Fibroblast of villous mesenchyme (primary cell): ENCODE measurements at regions not wholly inside any gene's neighbourhood (a gene's known extent, or its start where the extent isn't known, plus 50 kb on each side); places are given as distances from the start of the nearest gene placed in this dataset.

Source experiments
- DNase-seq: peaks from one replicate; pipeline ENCODE4 v3.0.0-alpha.2; 2010; ENCODE audit warnings: low read depth
- H3K4me3 ChIP-seq: 2 replicates; pipeline ENCODE4 v1.5.1; 2011; ENCODE audit warnings: low read depth, mild to moderate bottlenecking, low read length
- TF ChIP-seq, protein P1 (sequence below): IDR thresholded peaks from 2 replicates; pipeline ENCODE4 v1.5.1; 2012; ENCODE audit warnings: low read depth, mild to moderate bottlenecking, low read length; ENCODE audit not compliant: insufficient read depth

DNA sequence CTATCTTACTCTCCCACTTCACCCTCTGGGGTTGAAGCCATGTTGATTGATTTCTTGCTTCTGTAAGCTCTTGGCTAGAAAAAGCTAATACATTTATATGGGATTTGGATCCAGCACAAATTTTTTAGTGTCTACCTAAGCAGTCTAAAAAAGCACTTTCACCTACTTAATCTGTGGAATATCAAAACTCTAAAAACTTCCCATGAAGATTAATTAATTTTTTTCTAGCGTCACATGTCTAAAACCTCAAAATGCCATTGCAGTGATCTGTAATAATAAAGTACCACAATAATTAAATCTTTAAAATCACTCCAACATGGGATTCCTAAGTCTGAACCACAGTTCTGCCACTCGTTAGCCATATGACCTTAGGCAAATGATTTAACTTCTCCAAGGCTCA lies 180.1 kb downstream of the EN1 start:
- no peak overlapping the region for H3K4me3 ChIP-seq
- DNase-seq = no peak
- TF ChIP-seq, protein P1, sequence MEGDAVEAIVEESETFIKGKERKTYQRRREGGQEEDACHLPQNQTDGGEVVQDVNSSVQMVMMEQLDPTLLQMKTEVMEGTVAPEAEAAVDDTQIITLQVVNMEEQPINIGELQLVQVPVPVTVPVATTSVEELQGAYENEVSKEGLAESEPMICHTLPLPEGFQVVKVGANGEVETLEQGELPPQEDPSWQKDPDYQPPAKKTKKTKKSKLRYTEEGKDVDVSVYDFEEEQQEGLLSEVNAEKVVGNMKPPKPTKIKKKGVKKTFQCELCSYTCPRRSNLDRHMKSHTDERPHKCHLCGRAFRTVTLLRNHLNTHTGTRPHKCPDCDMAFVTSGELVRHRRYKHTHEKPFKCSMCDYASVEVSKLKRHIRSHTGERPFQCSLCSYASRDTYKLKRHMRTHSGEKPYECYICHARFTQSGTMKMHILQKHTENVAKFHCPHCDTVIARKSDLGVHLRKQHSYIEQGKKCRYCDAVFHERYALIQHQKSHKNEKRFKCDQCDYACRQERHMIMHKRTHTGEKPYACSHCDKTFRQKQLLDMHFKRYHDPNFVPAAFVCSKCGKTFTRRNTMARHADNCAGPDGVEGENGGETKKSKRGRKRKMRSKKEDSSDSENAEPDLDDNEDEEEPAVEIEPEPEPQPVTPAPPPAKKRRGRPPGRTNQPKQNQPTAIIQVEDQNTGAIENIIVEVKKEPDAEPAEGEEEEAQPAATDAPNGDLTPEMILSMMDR = no peak

DNA sequence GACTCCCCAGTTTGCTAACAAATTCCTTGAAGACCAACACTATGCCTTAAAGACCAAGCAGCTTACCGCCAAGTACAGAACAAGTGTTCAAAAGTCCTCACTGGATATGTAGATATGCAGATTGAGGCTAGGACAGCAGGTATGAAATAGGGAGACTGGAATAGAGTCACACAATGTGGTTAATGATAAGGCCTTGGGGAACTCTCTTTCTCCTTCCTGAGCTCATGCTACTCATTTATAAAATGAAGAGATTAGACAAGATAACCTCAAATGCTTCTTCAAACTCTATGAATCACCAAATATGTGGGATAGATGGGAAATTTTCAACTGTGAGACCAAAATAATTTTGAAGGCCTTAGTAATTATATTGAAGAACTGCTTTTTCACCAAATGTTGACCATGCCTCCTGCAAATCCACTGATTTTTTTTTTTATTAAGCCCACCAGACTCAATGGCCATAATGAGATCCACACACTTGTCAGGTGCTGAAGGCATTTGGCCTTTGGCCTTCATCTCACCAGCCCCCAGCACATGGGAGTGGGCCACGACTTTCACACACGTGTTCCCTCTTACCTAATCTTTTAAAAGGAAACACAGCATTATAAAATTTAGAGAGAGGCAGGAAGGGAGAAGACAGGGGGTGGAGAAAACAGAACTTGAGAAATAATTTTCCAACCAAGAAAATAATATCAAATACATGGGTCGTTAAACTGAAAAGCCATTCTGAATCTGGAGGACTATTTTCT lies 181.5 kb downstream of the EN1 start:
- no peak for DNase-seq

DNA sequence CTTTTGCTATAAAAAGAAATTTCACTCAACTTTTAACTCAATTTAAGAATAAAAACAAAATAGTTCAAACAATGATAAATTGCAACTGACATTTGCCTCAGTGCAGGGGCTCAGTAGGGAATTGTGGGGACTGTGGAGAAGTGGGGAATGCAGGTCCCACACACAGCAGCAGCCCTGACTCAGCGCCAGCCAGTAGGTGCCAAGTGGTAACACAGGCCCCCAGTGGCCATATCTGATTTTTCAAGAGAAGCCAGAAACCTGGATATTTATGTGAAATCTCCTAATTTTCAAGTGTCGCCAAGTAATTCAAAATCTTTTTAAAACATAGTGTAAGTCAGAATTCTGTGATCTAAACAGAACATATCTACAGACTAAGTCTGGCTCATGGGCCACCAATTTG lies 186.3 kb downstream of the EN1 start:
- DNase-seq = no peak
- H3K4me3 ChIP-seq = no peak overlapping the region
- TF ChIP-seq, protein P1 = no peak

More for the DNA sequence above, 181.5 kb downstream of the EN1 start:
- TF ChIP-seq, protein P1 = no peak
- no peak overlapping the region for H3K4me3 ChIP-seq

DNA sequence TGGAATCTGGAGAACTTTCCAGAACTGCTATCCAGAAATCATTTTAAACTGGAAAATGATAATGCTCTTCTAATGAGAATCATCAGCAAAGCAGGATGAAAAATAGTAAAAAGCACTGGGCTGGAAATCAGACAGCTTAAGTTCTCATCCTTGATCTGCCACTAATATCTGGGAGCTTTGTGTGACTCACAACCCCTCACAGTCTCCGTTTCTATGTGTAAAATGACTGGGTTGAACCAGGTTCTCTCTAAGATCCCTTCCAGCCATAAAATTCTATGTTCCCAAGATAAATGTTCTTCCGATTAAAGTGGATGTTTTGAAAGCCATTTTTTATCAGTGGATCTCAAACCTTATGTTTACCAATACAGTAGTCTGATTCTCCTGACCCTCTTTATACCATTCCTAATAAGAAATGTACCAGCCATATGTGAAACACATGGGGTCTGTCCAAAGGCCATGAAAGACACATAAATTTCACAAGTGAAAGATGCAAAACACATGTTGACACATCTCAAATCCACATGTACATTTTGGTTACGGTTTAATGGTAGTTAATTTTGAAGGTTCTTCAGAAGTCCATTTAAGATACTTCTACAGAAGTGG lies 188.8 kb downstream of the EN1 start:
- H3K4me3 ChIP-seq = no peak overlapping the region
- TF ChIP-seq, protein P1 = no peak
- peak; percentile 12 for DNase-seq

DNA sequence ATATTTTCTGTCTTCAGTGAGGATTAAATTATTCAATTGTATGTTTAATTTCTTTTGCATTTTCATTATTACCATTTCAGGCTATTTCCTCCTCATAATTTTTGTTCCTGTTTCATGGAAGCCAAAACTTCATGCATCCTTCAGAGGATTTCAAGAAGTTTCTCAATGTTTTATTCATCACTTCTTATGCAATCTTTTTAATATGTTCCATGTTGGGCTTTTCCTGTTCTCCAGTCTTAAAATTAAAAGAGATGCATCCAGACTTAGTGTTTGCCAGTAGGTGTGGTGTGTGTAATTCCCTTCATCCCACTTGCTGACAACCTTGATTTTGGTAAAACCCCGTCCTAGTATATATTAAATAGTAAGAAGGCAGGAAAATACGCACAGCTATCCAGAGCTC lies 190.0 kb downstream of the EN1 start:
- H3K4me3 ChIP-seq = no peak overlapping the region
- DNase-seq = no peak
- TF ChIP-seq, protein P1 = no peak

DNA sequence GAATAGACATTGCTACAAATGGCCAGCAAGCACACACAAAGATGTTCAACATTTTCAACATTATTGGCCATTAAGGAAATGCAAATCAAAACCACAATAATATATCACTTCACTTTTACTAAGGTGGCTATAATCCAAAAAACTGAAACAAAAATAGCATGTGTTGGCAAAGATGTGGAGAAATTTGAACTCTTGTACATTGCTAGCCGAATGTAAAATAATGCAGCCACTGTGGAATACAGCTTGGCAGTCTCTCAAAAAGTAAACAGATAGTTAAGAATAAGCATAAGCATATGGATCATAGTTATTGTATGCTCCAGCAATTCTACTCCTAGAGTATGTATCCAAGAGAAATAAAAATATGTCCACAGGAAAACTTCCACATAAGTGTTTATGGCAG lies 192.5 kb downstream of the EN1 start:
- no peak overlapping the region for H3K4me3 ChIP-seq
- peak; percentile 13 for DNase-seq

More for the DNA sequence above, 192.5 kb downstream of the EN1 start:
- TF ChIP-seq, protein P1 = no peak
